22Rv1 (cell line): ENCODE measurements at regions not wholly inside any gene's neighbourhood (a gene's known extent, or its start where the extent isn't known, plus 50 kb on each side); places are given as distances from the start of the nearest gene placed in this dataset.

Source experiments
- CTCF ChIP-seq: fragments of 450-650 bp; IDR thresholded peaks from 2 replicates; pipeline ENCODE4 v1.5.1; 2017; ENCODE audit warnings: mild to moderate bottlenecking
- ZFX ChIP-seq: fragments of 450-650 bp; IDR thresholded peaks from 2 replicates; pipeline ENCODE4 v1.6.1; 2017; ENCODE audit warnings: antibody characterized with exemption, borderline replicate concordance

- TF ChIP-seq CTCF: no peak
- TF ChIP-seq ZFX: no peak
Observed at GRCh38 chr5:88552426-88552825, 283.8 kb upstream of the TMEM161B start.
